Activated T-cell treated with anti-CD3 and anti-CD28 coated beads, Interleukin-2, amount 50 U/mL, for 48 hours (primary cell): ENCODE measurements at regions not wholly inside any gene's neighbourhood (a gene's known extent, or its start where the extent isn't known, plus 50 kb on each side); places are given as distances from the start of the nearest gene placed in this dataset.
A peak's percentile ranks its signal among the peaks of the same experiment; 100 is the strongest.

Experiments used
- DNase-seq, 2 experiments: peaks; one replicate each; pipeline ENCODE4 v3.0.0-alpha.2; 2020

DNA sequence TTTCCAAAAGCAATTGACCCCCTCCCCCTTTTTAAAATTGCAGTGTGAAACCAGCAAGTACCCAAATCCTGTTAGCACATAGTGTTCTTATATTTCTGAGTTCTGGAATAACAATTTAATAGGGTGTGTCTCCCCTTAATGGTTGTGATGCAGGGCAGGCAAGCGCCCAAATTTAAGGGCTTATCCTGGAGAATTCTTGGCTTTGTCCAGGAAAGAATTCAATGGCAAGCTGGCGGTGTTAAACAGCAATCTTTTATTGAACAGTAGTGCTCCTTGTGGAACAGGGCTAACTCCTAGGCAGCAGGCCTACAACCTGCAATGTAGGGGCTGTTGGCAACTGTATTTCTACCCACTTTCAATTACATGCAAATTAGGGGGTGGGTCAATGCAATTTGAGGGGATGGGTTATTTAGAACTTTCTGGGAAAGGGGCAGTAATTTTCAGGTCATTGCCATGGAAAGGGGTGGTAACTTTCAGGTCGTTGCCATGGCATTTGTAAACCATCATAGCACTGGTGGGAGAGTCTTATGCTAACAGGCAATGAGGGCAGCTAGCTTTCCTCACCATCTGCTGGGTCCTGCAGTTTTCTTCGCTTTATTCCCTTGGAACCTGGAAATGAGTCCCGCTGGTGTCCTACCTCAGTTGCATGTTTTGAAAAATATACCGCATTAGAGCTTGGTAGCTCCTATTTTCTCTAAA, 149.0 kb upstream of the KCTD1 start:
- no peak for DNase-seq

DNA sequence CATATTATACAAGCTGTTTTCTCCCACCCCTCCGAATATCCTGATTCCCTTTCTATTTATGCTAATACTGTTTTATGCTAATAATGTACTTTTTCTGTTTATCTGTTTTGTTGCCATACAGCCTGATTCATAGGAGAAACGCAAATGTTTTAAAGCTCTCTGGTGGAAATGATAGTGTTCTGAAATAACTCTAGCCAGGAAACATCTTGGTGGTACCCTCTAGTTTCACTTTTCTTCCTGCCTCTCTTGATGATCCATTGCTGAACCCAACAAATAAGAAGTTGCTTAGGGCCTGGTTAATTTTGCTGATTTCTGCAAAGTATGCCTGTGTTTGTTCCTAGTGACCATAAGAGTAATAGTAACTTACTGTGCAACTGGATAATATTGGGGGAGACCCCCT, 148.4 kb upstream of the KCTD1 start:
- no peak for DNase-seq

DNA sequence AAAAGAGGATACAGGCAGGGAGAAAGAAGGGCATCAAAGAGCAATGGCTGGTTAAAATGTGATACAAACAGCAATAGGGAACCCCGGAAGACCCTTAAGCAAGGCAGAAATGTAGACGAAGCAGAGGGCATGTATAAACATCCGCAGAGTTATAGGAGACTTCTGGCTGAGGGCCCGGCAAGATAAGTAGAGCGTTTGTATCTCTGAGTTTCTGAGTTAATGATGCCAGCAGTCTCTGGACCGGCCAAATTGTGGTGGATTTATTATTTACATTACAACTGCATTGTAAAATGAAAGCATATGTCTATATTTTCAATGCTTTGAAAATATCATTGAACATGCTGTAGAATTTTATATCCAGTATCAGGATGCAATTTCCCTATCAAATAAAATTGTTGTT, 148.0 kb upstream of the KCTD1 start:
- DNase-seq, result no peak

DNA sequence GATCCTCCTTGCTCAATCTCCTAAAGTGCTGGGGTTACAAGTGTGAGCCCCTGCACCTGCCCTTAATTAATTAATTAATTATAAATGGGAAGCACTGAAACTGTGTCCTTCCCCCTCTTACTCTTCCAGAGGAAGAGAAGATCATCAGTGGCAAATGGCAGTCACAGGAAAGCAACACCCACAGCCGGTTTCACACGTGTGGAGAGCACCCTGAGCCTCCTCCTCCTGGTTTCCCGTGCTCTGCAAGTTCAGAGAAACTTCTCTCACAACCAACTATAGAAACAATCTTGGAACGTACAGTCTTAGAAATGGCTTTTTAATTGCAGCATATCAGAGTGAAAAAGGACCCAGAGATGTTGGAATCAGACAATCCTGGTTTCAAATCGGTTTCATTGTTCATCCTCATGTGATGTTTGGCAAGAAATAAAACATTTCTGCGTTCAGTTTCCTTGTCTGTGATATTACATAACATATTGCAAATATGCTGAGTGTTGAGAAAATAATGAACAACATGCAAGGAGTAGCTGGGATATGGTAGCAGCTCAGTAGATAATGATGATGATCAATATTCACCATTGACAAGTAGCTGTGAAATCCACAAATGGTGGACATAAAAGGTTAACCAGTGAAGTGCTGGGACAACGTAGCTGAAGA, 141.0 kb upstream of the KCTD1 start:
- no peak for DNase-seq

DNA sequence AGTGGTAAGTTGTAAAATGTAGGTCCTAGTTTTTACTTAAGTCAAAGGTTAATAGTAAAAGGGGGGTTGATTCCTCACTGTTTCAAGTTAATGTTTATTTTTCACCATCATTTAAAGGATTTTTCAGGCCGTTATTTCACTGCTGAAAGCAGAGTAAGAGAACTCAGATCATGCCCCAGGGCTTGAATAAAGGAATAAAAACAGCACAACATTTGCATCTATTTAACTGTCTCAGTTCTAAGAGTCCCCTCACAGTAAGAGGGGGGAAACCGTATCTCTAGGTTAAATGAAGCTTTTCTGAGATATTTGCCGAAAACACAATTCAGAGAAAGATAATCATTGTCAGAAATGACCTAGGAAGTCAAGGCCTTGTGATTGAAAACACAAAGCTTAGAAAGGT, 138.2 kb upstream of the KCTD1 start:
- DNase-seq, result no peak

DNA sequence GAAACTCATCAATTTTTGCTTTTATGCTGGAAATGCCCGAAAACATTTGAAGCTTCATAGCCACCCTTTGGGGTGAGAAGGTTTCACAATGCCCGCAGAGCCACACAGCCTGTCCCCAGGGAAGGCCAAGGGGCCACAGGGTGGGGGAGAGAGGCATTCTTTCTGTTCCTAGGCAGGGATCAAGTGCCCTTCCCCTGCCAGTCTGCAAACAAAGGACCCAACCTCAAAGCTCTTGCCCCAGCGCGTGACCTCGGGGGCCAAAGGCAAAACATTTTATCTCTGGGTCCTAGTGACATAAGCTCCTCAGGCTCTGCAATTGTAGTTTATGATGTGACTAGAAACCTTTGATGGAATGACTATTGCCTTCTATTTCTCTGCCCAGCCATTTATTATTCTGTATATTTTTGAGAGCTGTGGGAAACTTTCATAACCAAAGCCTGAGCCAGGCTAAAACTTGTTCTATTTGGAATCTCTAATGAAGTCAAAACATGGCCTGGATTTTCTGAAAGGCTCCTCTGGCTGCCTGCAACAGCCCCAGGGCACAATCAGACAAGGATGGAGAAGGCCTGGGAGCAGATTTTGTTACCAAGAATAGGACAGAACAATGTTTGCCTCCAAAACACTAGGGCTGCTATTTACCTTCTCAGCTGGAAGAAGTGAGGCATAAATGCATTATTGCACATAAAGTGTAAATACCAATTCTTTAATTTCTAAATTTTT, 137.2 kb upstream of the KCTD1 start:
- DNase-seq, result no peak

DNA sequence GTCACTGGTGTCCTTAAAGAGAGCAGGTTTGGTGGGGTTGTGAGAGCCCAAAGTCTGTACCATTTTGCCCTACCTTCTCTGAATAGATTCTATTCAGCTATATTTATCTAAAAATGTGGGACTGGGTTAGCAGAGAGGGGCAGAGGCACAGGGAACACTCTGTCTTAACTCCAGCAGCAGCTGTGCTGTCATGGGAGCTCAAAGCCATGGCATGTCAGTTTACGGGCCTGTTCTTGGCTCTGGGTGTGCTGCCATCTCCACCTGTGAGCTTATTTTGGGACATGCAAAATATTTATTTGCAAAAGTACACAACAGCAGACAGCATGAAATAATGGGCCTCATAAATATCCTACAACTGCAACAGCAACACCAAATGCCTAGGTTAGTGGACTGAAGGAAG, 129.6 kb upstream of the KCTD1 start:
- no peak for DNase-seq

DNA sequence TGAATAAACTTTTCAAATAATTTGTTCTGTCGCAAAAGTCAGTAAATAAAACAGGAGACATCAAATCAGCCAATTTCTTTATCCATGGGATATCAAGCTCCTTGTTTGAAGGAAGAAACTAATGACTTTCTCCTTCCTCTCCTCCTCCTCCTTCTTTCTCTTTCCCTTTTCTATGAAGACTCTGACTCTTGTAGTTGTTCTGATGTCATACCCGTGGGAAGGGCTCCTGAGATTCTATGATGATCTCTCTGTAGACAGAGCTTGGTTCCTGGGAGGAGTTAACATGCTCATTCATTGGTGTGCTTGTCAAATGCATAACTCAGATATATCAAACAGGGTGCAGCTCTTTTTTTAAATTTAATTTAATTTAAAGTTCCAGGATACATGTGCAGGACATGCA, 118.7 kb upstream of the KCTD1 start:
- DNase-seq, result no peak

DNA sequence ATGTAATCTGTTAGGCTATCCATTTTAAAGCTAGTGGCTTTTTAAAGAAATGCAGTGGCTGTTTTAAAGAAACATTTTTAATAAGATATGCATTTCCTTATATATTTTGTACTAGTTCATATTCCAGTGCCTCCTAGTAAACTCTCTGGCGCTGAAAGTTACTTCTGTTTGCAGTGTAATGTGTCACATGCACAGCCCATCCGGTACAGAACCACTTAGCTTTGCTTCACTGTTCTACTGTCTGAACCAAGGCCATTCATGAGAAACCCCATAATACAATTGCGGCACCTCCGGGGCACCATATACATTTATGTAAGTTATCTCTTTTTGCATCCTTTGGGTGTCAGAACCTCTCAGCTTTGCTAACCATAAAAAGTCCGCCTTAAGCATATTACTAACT, 114.6 kb upstream of the KCTD1 start:
- no peak for DNase-seq

DNA sequence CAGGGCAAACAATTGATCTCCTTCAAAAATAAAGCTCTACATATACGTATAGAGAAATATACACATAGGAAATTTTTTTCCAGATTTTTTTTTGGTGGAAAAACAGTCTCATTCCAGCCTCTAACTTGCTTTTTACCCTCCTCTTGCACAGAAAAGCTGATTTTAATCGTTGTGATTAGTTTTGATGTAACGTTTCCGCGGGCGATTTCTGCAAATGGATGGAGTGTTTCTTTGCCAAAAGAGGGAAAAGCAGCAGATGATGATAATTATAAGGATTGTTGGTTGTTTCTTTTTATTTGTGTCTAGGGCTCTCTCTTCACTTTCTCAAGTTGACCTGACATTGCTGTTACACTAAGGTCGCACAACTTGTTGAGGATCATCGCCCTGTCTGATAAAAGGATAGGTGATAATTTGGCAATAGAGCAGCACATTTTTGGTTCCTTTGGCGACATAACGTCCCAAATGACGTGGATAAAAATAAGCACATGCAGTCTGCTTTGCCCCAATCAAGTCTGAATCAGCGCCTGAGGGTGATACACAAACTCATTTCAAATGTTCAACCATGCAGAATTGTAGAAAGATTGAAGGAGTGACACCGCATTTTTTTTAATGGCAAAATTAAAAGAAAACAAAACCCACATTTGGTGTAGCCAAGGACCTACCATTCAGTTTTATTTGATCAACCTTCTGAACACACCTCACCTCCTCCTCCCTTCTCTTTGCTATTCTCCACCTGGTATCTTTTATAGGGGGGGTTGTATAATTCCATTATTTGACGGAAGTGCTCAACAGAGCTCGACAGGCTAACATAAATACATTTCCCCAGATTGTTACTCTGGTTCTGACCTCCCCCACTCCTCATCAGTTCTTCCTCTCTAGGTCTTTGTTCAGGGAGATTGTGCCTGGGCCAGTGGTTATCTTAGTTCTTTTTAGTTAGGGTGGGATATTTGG, 109.6 kb upstream of the KCTD1 start:
- DNase-seq, result no peak

DNA sequence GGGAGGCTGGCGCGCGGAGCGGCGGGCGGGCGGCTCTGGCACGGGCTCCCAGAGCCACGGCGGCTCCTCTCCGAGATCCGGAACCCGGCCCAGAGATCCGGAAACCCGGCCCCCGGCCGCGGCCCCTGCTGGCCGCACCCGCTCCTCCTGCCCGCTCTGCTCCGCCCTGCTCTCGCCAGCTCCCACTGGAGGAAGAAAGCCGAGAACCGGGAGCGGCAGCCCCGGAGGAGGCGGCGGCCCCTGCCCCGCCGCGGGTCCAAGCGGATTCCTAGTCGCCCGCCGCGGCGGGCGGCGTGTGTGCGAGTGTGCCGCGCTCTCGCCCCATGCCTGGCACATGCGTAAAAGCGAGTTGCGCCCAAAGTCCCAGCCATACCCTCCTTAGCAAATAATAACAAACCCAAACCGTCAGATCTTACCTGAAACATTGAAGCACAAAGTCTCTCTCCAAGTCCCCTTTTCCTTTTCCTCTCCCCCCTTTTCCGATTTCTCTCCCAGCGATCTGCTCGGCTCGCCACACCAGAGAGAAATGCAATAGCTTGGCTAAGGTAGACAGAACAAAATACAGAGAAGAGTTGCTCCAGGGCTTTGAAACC, 108.7 kb upstream of the KCTD1 start:
- peak; percentile 25 to 44 for DNase-seq

DNA sequence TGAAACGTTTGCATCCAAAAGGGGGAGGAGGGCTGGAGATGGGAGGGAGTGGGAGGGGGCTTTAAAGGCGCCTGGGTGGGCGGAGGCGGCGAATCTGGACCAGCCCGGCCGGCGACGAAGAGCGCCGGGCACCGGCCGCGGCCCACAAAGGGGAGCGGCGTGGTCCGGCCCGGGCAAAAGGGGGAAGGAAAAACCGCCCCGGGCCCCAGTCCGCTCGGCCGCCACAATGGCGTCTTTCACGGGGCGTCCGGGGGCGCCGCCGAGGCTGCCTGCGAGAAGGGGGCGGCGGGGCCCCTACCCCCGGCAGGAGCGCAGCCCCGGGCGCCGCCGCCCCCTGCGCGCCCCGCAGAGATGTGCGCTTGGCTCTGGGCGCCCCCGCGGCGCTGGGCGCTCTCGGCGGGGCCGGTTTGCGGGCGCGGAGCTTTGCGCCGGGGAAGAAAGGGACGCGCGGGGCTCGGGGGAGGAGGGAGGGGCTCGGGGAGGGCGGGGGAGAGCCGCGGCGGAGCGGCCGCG, 108.1 kb upstream of the KCTD1 start:
- DNase-seq, result no peak

DNA sequence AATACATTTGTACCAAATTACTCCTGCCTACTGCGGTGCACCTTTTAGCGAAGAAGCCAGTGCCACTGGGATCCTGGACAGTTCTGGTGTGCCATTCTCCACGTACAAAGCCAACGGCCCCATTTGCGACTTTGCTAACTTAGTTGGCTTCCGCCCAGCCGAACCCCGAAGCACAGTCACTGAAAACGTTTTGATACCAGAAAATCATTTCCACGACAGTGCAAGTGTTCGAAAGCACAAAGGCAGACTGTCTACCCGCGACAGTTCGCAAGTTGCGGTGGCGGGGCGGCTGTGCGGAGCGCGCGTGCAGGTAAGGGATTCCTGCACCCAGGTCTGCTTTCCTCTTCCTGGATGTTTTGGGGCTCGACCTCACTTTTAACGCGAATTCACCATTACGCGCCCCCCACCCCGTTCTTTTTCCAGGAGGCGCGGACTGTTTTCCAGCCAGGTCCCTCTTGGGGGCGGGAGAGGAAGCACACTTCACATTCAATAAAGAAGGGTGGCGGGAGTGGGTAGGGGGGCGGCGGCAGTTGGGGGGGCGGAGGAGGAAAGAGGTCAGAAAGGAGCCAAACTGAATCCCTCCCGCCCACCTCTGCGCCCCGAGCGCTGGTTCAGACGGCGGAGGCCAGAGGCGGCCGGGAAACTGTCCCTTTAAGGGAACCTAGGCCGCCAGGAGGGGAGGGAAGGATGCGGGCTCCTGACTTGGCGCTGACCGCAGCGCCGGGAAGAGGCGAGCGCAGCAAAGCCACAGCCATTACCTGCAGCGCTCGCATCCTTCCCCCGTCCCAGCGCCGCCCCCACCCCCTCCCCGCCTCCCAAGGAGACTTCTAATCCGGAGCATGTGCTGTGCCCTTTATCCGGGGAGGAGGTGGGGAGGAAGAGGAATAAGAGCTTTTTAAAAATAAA, 107.4 kb upstream of the KCTD1 start:
- no peak for DNase-seq

DNA sequence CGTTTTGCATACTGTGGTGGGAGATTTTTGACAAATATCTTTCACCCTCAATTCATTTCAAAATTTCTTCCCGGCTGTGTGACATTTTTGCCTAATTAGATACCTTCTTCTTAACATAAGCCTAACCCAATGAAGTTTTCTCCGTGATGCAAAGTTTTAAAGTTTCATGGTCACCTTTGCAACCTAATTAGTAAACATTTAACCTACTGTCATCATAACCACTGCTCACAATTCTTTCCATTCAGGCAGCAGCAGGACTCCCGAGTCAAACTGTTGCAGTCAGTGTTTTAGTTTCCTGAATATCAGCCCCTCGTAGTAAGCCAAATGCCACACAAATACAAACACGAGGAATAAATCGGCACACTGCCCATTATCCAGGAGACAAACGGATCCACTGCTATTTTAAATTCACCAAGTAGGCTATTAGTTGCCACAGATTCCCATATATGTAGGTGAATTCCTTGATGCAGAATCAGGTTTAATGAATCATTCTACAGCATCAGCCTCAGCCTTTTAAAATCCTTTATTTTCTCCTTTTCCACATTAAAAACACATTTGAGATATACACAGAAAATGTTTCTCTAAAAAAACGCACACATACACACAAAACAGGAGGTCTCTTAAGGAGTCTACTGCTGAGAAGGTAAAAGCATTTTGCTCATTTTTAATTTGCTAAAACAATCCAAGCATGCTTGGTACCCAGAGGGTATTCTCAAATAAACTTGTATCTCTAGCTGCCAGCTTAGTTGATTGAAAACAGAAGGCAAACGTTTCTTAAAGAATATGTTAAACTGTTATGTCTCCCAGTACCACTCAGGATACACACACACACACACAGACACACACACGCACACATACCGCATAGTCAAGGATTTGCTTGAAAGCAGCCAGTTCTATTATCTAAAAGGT, 106.5 kb upstream of the KCTD1 start:
- no peak for DNase-seq

DNA sequence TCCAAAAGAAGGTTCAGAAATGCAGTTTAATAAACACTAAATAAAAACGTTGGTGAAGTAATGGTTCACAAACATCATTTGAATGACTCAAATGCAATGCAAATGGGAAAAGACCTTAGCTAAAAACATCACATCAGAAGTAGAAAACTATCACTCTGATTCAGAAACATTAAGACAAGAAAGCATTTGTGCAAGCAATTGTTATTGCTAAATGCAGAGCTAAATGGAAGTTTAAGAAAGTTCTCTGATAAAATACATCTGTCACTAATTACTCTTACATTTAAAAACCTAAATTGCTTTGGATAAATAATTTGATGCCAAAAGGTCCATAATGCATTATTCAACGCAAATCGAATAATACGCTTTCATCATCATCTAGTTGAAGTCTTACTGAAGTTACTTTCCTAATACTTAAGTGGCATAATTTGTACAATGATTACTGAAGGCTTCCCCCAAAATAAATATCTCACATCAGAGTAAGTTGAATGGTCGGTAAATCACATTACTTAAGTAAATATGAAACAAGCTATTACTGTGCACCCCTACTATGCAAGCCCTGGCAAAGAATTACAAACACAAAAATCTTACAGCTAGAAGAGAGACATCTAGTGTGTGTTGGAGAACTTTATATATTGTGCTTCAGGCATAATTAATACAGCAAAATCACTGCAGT, 105.7 kb upstream of the KCTD1 start:
- DNase-seq, result no peak

DNA sequence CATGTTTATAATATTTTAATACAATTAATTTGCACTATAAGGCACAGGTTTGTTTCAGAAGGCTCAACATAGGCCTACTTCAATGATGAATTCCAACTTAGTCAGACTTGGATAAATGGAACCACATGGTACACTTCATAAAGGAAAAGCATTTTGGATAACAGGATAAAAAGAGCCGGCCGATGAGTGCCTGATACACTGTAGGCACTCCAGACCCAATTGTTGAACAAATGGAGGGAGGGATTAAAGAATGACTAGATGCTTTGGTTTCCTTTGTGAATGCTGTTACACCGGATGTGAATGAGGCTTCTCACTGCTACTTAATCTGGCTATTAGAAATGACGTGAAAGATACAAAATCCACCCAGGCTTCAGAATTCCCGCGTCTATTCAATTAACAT, 104.1 kb upstream of the KCTD1 start:
- DNase-seq, result no peak

DNA sequence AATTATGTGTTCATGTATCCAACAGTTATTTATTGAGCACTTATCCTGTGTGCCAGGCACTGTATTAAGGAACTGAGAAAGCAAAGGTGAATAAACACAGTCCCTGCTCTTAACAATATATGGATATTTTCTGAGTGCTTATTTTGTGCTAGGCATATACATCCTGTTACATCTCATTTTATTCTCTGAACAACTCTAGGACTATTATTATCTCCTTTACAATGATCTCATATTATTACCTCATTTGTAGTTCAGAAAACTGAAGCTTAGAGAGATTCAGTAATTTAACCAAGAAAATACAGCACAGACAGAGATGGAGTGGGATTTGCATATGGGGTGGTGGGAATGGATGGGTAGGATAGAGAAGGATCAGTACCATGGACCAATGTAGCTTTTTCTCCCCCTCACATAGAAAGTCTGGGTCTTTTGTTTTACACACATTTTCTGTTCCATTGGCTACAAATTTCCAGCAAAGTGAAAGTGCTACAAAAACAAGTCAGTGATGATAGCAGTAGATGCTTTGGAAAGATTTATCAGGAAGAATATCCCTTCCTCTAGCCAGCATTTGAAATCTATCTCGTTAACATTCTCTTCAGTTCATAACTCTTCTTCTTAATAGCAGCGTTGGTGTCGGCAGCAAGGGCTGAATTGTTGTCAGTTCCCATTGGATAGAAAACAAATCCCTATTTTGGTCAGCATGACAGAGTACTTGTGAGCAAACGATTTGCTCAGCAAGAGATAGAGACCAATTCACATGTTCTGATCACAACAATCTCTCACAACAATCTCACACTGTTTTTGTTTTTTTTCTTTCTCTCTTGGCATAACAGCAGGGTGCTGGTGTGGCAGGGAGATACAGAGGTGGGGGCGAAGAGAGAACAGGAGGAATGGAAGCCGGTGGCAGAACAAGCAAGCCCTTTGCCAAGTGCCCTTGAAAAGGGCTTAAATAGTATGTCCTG, 102.2 kb upstream of the KCTD1 start:
- no peak for DNase-seq

DNA sequence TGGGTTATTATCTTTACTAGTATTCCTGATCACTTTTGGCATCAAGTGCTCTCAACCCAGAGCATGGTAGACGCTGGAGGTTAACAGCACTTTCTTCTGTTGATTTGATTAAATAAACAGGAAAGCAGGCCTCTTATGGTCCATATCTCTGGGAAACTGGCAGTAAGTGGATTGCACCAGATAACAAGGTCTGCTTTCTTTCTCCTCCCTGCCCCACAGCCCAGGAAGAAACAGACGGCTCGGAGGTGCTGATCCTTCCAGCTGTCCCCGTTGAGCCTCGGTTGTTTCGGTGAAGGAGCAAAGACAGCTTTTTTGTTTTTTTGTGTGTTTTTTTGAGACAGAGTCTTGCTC, 100.8 kb upstream of the KCTD1 start:
- DNase-seq, result no peak
